Naive thymus-derived CD8-positive, alpha-beta T cell (primary cell): ENCODE measurements at regions not wholly inside any gene's neighbourhood (a gene's known extent, or its start where the extent isn't known, plus 50 kb on each side); places are given as distances from the start of the nearest gene placed in this dataset.

Source experiments
- ATAC-seq, 2 donors: fragments of 150-1000 bp; cut with Tn5 transposase in 1 of 2; sonication (Bioruptor Pico), chemical (Tn5 transposase) in 1 of 2; 1 replicate in 1 of 2; 2 replicates in 1 of 2; pipeline ENCODE4 v1.10.0; 2021; ENCODE audit warnings: mild to moderate bottlenecking in 2 of 2, moderate library complexity in 2 of 2
- POLR2A ChIA-PET: fragments of 350-600 bp; sonication (Branson Sonifier 250); formaldehyde crosslinking; loops from one replicate; lab custom pipeline; 2021; ENCODE audit warnings: antibody characterized with exemption; lab: Charles Lee
- DNase-seq, 10 donors: peaks; one replicate each; pipeline versions ENCODE4 v3.0.0 to v3.0.0-alpha.2; 2020 to 2022
- H3K27ac Mint-ChIP-seq, 10 donors: one replicate each; pipeline ENCODE4 v1.8.0; 2020 to 2022; ENCODE audit warnings: mild to moderate bottlenecking in 10 of 10, mixed read lengths in 10 of 10, moderate library complexity in 4 of 10, inconsistent platforms in 1 of 10
- H3K27me3 Mint-ChIP-seq, 5 donors: one replicate each; pipeline ENCODE4 v1.8.0; 2021 to 2022; ENCODE audit warnings: mixed read lengths in 5 of 5
- H3K36me3 Mint-ChIP-seq, 3 donors: one replicate each; pipeline ENCODE4 v1.8.0; 2020 to 2022; ENCODE audit warnings: mixed read lengths in 3 of 3, mild to moderate bottlenecking in 2 of 3, inconsistent platforms in 1 of 3
- H3K4me1 Mint-ChIP-seq, 4 donors: one replicate each; pipeline ENCODE4 v1.8.0; 2021 to 2022; ENCODE audit warnings: mixed read lengths in 4 of 4
- H3K4me3 Mint-ChIP-seq, 10 donors: one replicate each; pipeline ENCODE4 v1.8.0; 2020 to 2022; ENCODE audit warnings: mild to moderate bottlenecking in 10 of 10, mixed read lengths in 10 of 10, moderate library complexity in 6 of 10, inconsistent platforms in 1 of 10
- H3K9me3 Mint-ChIP-seq, 9 donors: one replicate each; pipeline ENCODE4 v1.8.0; 2020 to 2022; ENCODE audit warnings: mixed read lengths in 9 of 9, mild to moderate bottlenecking in 3 of 9, inconsistent platforms in 1 of 9, moderate library complexity in 1 of 9

- H3K27me3 Mint-ChIP-seq, result no peaks in the 10 kb centered on the region
- H3K9me3 Mint-ChIP-seq, result no peaks in the 10 kb centered on the region
- no peak overlapping the region for H3K27ac Mint-ChIP-seq
- no peak for ATAC-seq
- DNase-seq, result no peak
- H3K36me3 Mint-ChIP-seq, result no peaks in the 10 kb centered on the region
- no peaks in the 10 kb centered on the region for H3K4me1 Mint-ChIP-seq
- no peak overlapping the region for H3K4me3 Mint-ChIP-seq
- POLR2A ChIA-PET, result no interaction called here
Observed at GRCh38 chr4:10879411-10880110, 195.0 kb upstream of the CLNK start.

GRCh38 chr4:10878861-10879260 lies 194.3 kb upstream of the CLNK start:
- Mint-ChIP-seq H3K4me1 (no peaks in the 10 kb centered on the region), H3K27me3 (no peaks in the 10 kb centered on the region), H3K27ac (no peak overlapping the region), H3K4me3 (no peak overlapping the region), H3K36me3 (no peaks in the 10 kb centered on the region), H3K9me3 (no peaks in the 10 kb centered on the region)
- no peak for DNase-seq
- POLR2A ChIA-PET, result no interaction called here
- ATAC-seq, result no peak

- H3K27me3 Mint-ChIP-seq, result no peaks in the 10 kb centered on the region
- H3K4me3 Mint-ChIP-seq, result no peak overlapping the region
- POLR2A ChIA-PET, result no interaction called here
- peaks cover 0 to 10% (median 0%) of the 10 kb centered on the region in 4 donors for H3K4me1 Mint-ChIP-seq
- H3K9me3 Mint-ChIP-seq, result no peaks in the 10 kb centered on the region
- DNase-seq (no peak), ATAC-seq (no peak)
- no peak overlapping the region for H3K27ac Mint-ChIP-seq
- no peaks in the 10 kb centered on the region for H3K36me3 Mint-ChIP-seq
Observed at GRCh38 chr4:10877076-10877475, 192.5 kb upstream of the CLNK start.

GRCh38 chr4:10875144-10875799 lies 190.7 kb upstream of the CLNK start:
- H3K4me1 Mint-ChIP-seq, result peaks cover 0 to 10% (median 0%) of the 10 kb centered on the region in 4 donors
- POLR2A ChIA-PET, result no interaction called here
- no peak overlapping the region for H3K27ac Mint-ChIP-seq
- DNase-seq (no peak), ATAC-seq (no peak)
- no peaks in the 10 kb centered on the region for H3K9me3 Mint-ChIP-seq
- no peaks in the 10 kb centered on the region for H3K36me3 Mint-ChIP-seq
- H3K4me3 Mint-ChIP-seq, result no peak overlapping the region
- no peaks in the 10 kb centered on the region for H3K27me3 Mint-ChIP-seq

GRCh38 chr4:10873809-10874208 lies 189.2 kb upstream of the CLNK start:
- Mint-ChIP-seq H3K9me3 (no peaks in the 10 kb centered on the region), H3K4me1 (peaks cover 0 to 10% (median 0%) of the 10 kb centered on the region in 4 donors), H3K4me3 (no peak overlapping the region), H3K36me3 (no peaks in the 10 kb centered on the region), H3K27ac (no peak overlapping the region), H3K27me3 (no peaks in the 10 kb centered on the region)
- POLR2A ChIA-PET, result no interaction called here
- no peak for ATAC-seq
- no peak for DNase-seq

- DNase-seq (no peak), ATAC-seq (no peak)
- Mint-ChIP-seq H3K36me3 (no peaks in the 10 kb centered on the region), H3K27ac (no peak overlapping the region), H3K4me1 (peaks cover 0 to 10% (median 0%) of the 10 kb centered on the region in 4 donors), H3K9me3 (no peaks in the 10 kb centered on the region), H3K4me3 (no peak overlapping the region), H3K27me3 (no peaks in the 10 kb centered on the region)
- POLR2A ChIA-PET, result no interaction called here
Observed at GRCh38 chr4:10872833-10873517, 188.4 kb upstream of the CLNK start.

- Mint-ChIP-seq H3K27me3 (no peaks in the 10 kb centered on the region), H3K27ac (no peak overlapping the region), H3K4me3 (no peak overlapping the region), H3K36me3 (no peaks in the 10 kb centered on the region), H3K9me3 (no peaks in the 10 kb centered on the region), H3K4me1 (no peaks in the 10 kb centered on the region)
- POLR2A ChIA-PET, result no interaction called here
- DNase-seq (no peak), ATAC-seq (no peak)
Observed at GRCh38 chr4:10866666-10867065, 182.1 kb upstream of the CLNK start.

GRCh38 chr4:10861036-10861435 lies 176.5 kb upstream of the CLNK start:
- H3K4me3 Mint-ChIP-seq, result no peak overlapping the region
- POLR2A ChIA-PET, result no interaction called here
- H3K27me3 Mint-ChIP-seq, result no peaks in the 10 kb centered on the region
- H3K27ac Mint-ChIP-seq, result no peak overlapping the region
- peaks cover 0 to 3% (median 2%) of the 10 kb centered on the region in 3 donors for H3K36me3 Mint-ChIP-seq
- no peak for DNase-seq
- peaks cover 0 to 27% (median 6%) of the 10 kb centered on the region in 9 donors for H3K9me3 Mint-ChIP-seq
- no peak for ATAC-seq
- no peaks in the 10 kb centered on the region for H3K4me1 Mint-ChIP-seq

- no peak overlapping the region for H3K27ac Mint-ChIP-seq
- peaks cover 0 to 27% (median 6%) of the 10 kb centered on the region in 9 donors for H3K9me3 Mint-ChIP-seq
- no peak overlapping the region for H3K4me3 Mint-ChIP-seq
- peaks cover 4 to 15% (median 5%) of the 10 kb centered on the region in 5 donors for H3K27me3 Mint-ChIP-seq
- H3K4me1 Mint-ChIP-seq, result peaks cover 0 to 6% (median 0%) of the 10 kb centered on the region in 4 donors
- DNase-seq, result no peak
- POLR2A ChIA-PET, result no interaction called here
- peaks cover 0 to 4% (median 3%) of the 10 kb centered on the region in 3 donors for H3K36me3 Mint-ChIP-seq
- ATAC-seq, result no peak
Observed at GRCh38 chr4:10856271-10856782, 171.8 kb upstream of the CLNK start.

- peaks cover 0 to 6% (median 0%) of the 10 kb centered on the region in 4 donors for H3K4me1 Mint-ChIP-seq
- H3K27ac Mint-ChIP-seq, result no peak overlapping the region
- ATAC-seq, result no peak
- DNase-seq, result no peak
- H3K27me3 Mint-ChIP-seq, result peaks cover 4 to 15% (median 6%) of the 10 kb centered on the region in 5 donors
- peaks cover 0 to 4% (median 3%) of the 10 kb centered on the region in 3 donors for H3K36me3 Mint-ChIP-seq
- POLR2A ChIA-PET, result no interaction called here
- H3K4me3 Mint-ChIP-seq, result no peak overlapping the region
- peaks cover 0 to 20% (median 3%) of the 10 kb centered on the region in 9 donors for H3K9me3 Mint-ChIP-seq
Observed at GRCh38 chr4:10853196-10853595, 168.6 kb upstream of the CLNK start.

- no peak overlapping the region for H3K4me3 Mint-ChIP-seq
- H3K27me3 Mint-ChIP-seq, result no peaks in the 10 kb centered on the region
- DNase-seq, result no peak
- H3K9me3 Mint-ChIP-seq, result no peaks in the 10 kb centered on the region
- no peak overlapping the region for H3K27ac Mint-ChIP-seq
- no peak for ATAC-seq
- H3K4me1 Mint-ChIP-seq, result no peaks in the 10 kb centered on the region
- peaks cover 0 to 3% (median 0%) of the 10 kb centered on the region in 3 donors for H3K36me3 Mint-ChIP-seq
- POLR2A ChIA-PET, result no interaction called here
Observed at GRCh38 chr4:10841697-10842096, 157.1 kb upstream of the CLNK start.

GRCh38 chr4:10837151-10837550 lies 152.6 kb upstream of the CLNK start:
- no peaks in the 10 kb centered on the region for H3K9me3 Mint-ChIP-seq
- POLR2A ChIA-PET, result no interaction called here
- no peak for ATAC-seq
- H3K4me1 Mint-ChIP-seq, result peaks cover 0 to 6% (median 0%) of the 10 kb centered on the region in 4 donors
- H3K36me3 Mint-ChIP-seq, result no peaks in the 10 kb centered on the region
- DNase-seq, result no peak
- no peak overlapping the region for H3K4me3 Mint-ChIP-seq
- H3K27ac Mint-ChIP-seq, result no peak overlapping the region
- H3K27me3 Mint-ChIP-seq, result no peaks in the 10 kb centered on the region
